HepG2 (cell line): ENCODE measurements at regions not wholly inside any gene's neighbourhood (a gene's known extent, or its start where the extent isn't known, plus 50 kb on each side); places are given as distances from the start of the nearest gene placed in this dataset.

Experiments
- ASH2L ChIP-seq: fragments of 300-600, 200-600 bp; sonication (generic); IDR thresholded peaks from 2 replicates; pipeline ENCODE4 v1.7.0; 2017; ENCODE audit warnings: low read depth, mild to moderate bottlenecking, moderate library complexity, mixed read lengths, low read length; ENCODE audit not compliant: insufficient read length
- GABPA ChIP-seq, 2 experiments: IDR thresholded peaks; 2 replicates each; pipeline ENCODE4 v1.6.1; 2011 to 2016; ENCODE audit warnings: low read depth in 2 of 2, low read length in 1 of 2, missing biosample characterization in 1 of 2, missing genetic modification characterization in 1 of 2
- LCORL ChIP-seq, 2 experiments: fragments of 450-650 bp in 1 of 2; sonication (generic) in 1 of 2; formaldehyde crosslinking in 1 of 2; IDR thresholded peaks; 2 replicates each; pipeline versions ENCODE4 v1.5.0 to v1.6.1; 2017 to 2020; ENCODE audit warnings: antibody characterized with exemption in 1 of 2, missing genetic modification reagents in 1 of 2
- MAFG ChIP-seq: sonication (generic); formaldehyde crosslinking; IDR thresholded peaks from 2 replicates; pipeline ENCODE4 v1.5.1; 2020; ENCODE audit warnings: mild to moderate bottlenecking, missing genetic modification reagents
- MYNN ChIP-seq: sonication (generic); formaldehyde crosslinking; IDR thresholded peaks from 2 replicates; pipeline ENCODE4 v1.4.0; 2020; ENCODE audit warnings: mild to moderate bottlenecking, low read depth, missing genetic modification reagents
- NFE2 ChIP-seq: sonication (generic); formaldehyde crosslinking; IDR thresholded peaks from 2 replicates; pipeline ENCODE4 v1.4.0; 2020; ENCODE audit warnings: missing genetic modification reagents
- NFE2L2 ChIP-seq: fragments of 150-350 bp; IDR thresholded peaks from 2 replicates; pipeline ENCODE4 v1.6.1; 2014; ENCODE audit warnings: low read length
- SMAD9 ChIP-seq: sonication (generic); formaldehyde crosslinking; IDR thresholded peaks from 2 replicates; pipeline ENCODE4 v1.5.1; 2020; ENCODE audit warnings: mild to moderate bottlenecking, missing genetic modification reagents
- SNAI1 ChIP-seq: sonication (generic); formaldehyde crosslinking; IDR thresholded peaks from 2 replicates; pipeline ENCODE4 v1.5.0; 2020; ENCODE audit warnings: mild to moderate bottlenecking, missing genetic modification reagents, borderline replicate concordance
- TCF7 ChIP-seq: sonication (generic); IDR thresholded peaks from 2 replicates; pipeline ENCODE4 v1.6.1; 2016; ENCODE audit warnings: antibody characterized with exemption, low read depth
- TCF7L2 ChIP-seq: IDR thresholded peaks from 2 replicates; pipeline ENCODE4 v1.6.1; 2011; ENCODE audit warnings: mild to moderate bottlenecking, low read depth, low read length, moderate library complexity
- ZFP36 ChIP-seq: fragments of 150-350 bp; IDR thresholded peaks from 2 replicates; pipeline ENCODE4 v1.6.1; 2018; ENCODE audit warnings: borderline replicate concordance, low read length, low read depth; ENCODE audit not compliant: partially characterized antibody
- ZMAT3 ChIP-seq: sonication (generic); formaldehyde crosslinking; conservative IDR thresholded peaks from 2 replicates; pipeline ENCODE4 v1.7.0; 2021; ENCODE audit warnings: missing genetic modification reagents
- ZNF136 ChIP-seq: sonication (generic); formaldehyde crosslinking; IDR thresholded peaks from 2 replicates; pipeline ENCODE4 v1.8.1; 2022; ENCODE audit warnings: low read depth, mild to moderate bottlenecking, moderate library complexity, missing genetic modification reagents
- ZNF280D ChIP-seq: sonication (generic); formaldehyde crosslinking; IDR thresholded peaks from 2 replicates; pipeline ENCODE4 v1.5.1; 2020; ENCODE audit warnings: mild to moderate bottlenecking, missing genetic modification reagents
- ZNF30 ChIP-seq: sonication (generic); formaldehyde crosslinking; IDR thresholded peaks from 2 replicates; pipeline ENCODE4 v1.5.0; 2020; ENCODE audit warnings: mild to moderate bottlenecking, missing genetic modification reagents
- ZNF550 ChIP-seq: sonication (generic); formaldehyde crosslinking; IDR thresholded peaks from 2 replicates; pipeline ENCODE4 v1.4.0; 2020; ENCODE audit warnings: mild to moderate bottlenecking, missing genetic modification reagents, borderline replicate concordance
- ZNF776 ChIP-seq: sonication (generic); formaldehyde crosslinking; IDR thresholded peaks from 2 replicates; pipeline ENCODE4 v1.4.0; 2020; ENCODE audit warnings: mild to moderate bottlenecking, missing genetic modification reagents
- ZNF788 ChIP-seq: sonication (generic); formaldehyde crosslinking; IDR thresholded peaks from 2 replicates; pipeline ENCODE4 v1.5.0; 2020; ENCODE audit warnings: mild to moderate bottlenecking, missing genetic modification reagents, borderline replicate concordance
- TF ChIP-seq, protein P1 (sequence below): sonication (generic); formaldehyde crosslinking; IDR thresholded peaks from 2 replicates; pipeline ENCODE4 v1.5.0; 2020; ENCODE audit warnings: mild to moderate bottlenecking, missing genetic modification reagents, borderline replicate concordance

DNA sequence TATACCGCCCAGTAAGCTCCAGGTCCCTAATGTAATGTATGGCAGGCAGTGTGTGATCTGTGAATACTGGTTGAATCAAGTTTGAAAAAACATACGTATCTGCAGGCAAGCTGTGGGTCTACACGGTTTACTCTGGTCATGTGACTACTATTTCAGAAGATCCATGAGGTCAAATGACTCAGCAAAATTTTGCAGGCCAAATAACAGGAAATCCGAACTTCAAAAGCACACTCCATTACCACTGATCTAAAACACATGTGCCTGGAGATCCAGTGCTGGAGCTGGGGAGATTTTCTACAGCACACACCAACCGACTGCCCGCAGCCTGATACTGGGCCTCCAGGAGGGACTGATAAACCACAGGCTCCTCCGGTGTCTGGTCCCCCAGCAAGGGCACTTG lies 64.5 kb upstream of the SLC44A3 start (continued):
- TF ChIP-seq ZNF280D (CRISPR knock-in tag) (no peak), ZNF788 (no peak), ZNF776 (no peak), ZNF136 (CRISPR knock-in tag) (no peak), SMAD9 (CRISPR knock-in tag) (no peak), TCF7L2 (no peak), ZMAT3 (CRISPR knock-in tag) (0 out of 2 replicates have a peak, but pooled peaks have one; percentile 28), MYNN (CRISPR knock-in tag) (no peak), SNAI1 (no peak), TCF7 (peak; percentile 54; the same call in 1 of the 2 replicates), LCORL (IDR thresholded peaks at IDR 0.05) (0 out of 2 replicates have a peak, but pooled peaks have one; percentile 24), LCORL (CRISPR knock-in tag; IDR thresholded peaks at IDR 0.05) (0 out of 2 replicates have a peak, but pooled peaks have one; percentile 22), ZNF30 (CRISPR knock-in tag) (no peak), GABPA (IDR thresholded peaks at IDR 0.05; ENCODE audit: low read depth, low read length) (no peak), GABPA (CRISPR knock-in tag; IDR thresholded peaks at IDR 0.05; ENCODE audit: low read depth) (0 out of 2 replicates have a peak, but pooled peaks have one; percentile 14), ZFP36 (no peak), MAFG (peak; percentile 92), NFE2L2 (peak; percentile 100), NFE2 (peak; percentile 86), ZNF550 (CRISPR knock-in tag) (no peak), ASH2L (no peak)
- TF ChIP-seq, protein P1, sequence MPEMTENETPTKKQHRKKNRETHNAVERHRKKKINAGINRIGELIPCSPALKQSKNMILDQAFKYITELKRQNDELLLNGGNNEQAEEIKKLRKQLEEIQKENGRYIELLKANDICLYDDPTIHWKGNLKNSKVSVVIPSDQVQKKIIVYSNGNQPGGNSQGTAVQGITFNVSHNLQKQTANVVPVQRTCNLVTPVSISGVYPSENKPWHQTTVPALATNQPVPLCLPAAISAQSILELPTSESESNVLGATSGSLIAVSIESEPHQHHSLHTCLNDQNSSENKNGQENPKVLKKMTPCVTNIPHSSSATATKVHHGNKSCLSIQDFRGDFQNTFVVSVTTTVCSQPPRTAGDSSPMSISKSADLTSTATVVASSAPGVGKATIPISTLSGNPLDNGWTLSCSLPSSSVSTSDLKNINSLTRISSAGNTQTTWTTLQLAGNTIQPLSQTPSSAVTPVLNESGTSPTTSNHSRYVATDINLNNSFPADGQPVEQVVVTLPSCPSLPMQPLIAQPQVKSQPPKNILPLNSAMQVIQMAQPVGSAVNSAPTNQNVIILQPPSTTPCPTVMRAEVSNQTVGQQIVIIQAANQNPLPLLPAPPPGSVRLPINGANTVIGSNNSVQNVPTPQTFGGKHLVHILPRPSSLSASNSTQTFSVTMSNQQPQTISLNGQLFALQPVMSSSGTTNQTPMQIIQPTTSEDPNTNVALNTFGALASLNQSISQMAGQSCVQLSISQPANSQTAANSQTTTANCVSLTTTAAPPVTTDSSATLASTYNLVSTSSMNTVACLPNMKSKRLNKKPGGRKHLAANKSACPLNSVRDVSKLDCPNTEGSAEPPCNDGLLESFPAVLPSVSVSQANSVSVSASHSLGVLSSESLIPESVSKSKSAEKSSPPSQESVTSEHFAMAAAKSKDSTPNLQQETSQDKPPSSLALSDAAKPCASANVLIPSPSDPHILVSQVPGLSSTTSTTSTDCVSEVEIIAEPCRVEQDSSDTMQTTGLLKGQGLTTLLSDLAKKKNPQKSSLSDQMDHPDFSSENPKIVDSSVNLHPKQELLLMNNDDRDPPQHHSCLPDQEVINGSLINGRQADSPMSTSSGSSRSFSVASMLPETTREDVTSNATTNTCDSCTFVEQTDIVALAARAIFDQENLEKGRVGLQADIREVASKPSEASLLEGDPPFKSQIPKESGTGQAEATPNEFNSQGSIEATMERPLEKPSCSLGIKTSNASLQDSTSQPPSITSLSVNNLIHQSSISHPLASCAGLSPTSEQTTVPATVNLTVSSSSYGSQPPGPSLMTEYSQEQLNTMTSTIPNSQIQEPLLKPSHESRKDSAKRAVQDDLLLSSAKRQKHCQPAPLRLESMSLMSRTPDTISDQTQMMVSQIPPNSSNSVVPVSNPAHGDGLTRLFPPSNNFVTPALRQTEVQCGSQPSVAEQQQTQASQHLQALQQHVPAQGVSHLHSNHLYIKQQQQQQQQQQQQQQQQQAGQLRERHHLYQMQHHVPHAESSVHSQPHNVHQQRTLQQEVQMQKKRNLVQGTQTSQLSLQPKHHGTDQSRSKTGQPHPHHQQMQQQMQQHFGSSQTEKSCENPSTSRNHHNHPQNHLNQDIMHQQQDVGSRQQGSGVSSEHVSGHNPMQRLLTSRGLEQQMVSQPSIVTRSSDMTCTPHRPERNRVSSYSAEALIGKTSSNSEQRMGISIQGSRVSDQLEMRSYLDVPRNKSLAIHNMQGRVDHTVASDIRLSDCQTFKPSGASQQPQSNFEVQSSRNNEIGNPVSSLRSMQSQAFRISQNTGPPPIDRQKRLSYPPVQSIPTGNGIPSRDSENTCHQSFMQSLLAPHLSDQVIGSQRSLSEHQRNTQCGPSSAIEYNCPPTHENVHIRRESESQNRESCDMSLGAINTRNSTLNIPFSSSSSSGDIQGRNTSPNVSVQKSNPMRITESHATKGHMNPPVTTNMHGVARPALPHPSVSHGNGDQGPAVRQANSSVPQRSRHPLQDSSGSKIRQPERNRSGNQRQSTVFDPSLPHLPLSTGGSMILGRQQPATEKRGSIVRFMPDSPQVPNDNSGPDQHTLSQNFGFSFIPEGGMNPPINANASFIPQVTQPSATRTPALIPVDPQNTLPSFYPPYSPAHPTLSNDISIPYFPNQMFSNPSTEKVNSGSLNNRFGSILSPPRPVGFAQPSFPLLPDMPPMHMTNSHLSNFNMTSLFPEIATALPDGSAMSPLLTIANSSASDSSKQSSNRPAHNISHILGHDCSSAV: no peak
